ENCODE measurements at regions not wholly inside any gene's neighbourhood (a gene's known extent, or its start where the extent isn't known, plus 50 kb on each side); places are given as distances from the start of the nearest gene placed in this dataset.

DNA sequence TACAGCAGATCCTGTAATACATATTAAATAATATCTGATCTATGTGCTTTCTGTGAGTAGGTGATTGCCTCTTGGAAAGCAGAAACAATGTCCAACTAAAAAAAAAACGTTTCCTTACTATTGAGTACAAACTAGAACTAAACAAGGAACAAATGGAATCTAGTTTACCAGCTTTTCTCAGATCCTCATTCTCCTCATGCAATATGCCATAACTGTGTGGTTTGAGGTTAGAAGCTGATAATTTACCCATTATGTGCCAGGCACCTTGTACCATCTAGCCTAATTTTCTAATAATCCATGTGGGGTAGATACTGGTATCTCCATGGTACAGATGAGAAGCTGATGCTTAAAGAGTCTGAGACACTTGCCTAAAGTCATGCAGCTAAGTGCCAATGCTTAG is 154.7 kb downstream of the PTGER3 start:
- DNase-seq (ENCODE audit: low spot score) (no peak), FAIRE-seq (no peak), ATAC-seq (no peak)
- Histone ChIP-seq H3K4me2 (ENCODE audit: low read depth, low read length) (no peak overlapping the region), H3K9ac (ENCODE audit: insufficient read depth, low read depth, low read length) (no peak overlapping the region), H3K36me3 (replicated peaks in 1 of 2; ENCODE audit: control insufficient read depth in 1 of 2, insufficient read depth in 2 of 2, low read length in 2 of 2) (no peaks in the 10 kb centered on the region), H3K4me3 (replicated peaks in 1 of 3; ENCODE audit: insufficient read depth in 1 of 3, low read depth in 2 of 3, low read length in 3 of 3) (no peak overlapping the region), H4K20me1 (ENCODE audit: insufficient read depth, low read length) (no peaks in the 10 kb centered on the region), H3K9me3 (ENCODE audit: low read length) (no peaks in the 10 kb centered on the region), H2AFZ (ENCODE audit: low read length) (no peak overlapping the region), H3K27ac (ENCODE audit: extremely low read length, insufficient read depth, low read length) (no peak overlapping the region), H3K27me3 (ENCODE audit: control insufficient read depth in 1 of 2, insufficient read depth in 2 of 2, low read length in 2 of 2) (no peaks in the 10 kb centered on the region), H3K79me2 (ENCODE audit: insufficient read depth, low read length) (no peaks in the 10 kb centered on the region), H3K4me1 (ENCODE audit: insufficient read depth, low read length) (no peaks in the 10 kb centered on the region)
- TF ChIP-seq HMGA1 (CRISPR knock-in tag; conservative IDR thresholded peaks at IDR 0.05) (no peak), ZNF83 (CRISPR knock-in tag; IDR thresholded peaks at IDR 0.05; ENCODE audit: borderline replicate concordance) (no peak), MLLT10 (CRISPR knock-in tag; IDR thresholded peaks at IDR 0.05) (no peak)
- in situ Hi-C loops (cut with HindIII; ENCODE audit: extremely low pct_ligation_motif_present, low pct_unique_long_range_greater_than_20kb), result no loop called here
- ChIA-PET CTCF (ENCODE audit: low intra/inter-chr PET ratio, low total read pairs) (no interaction called here), POLR2A (no interaction called here)
- BruUV-seq (replicated peaks), result no TSS peak
- intact Hi-C loops (cut with micrococcal nuclease; ENCODE audit: unreplicated experiment), result no loop called here
- 3% methylated on average over 1 of the region's 1 CpG for WGBS (ENCODE audit: low lambda C conversion rate)

- no peak overlapping the region for H3K9ac ChIP-seq (ENCODE audit: insufficient read depth, low read depth, low read length)
- 0% methylated on average over 2 of the region's 3 CpGs for WGBS (ENCODE audit: low lambda C conversion rate)
- TF ChIP-seq TEAD3 (CRISPR knock-in tag; optimal IDR thresholded peaks at IDR 0.05; ENCODE audit: borderline replicate concordance) (no peak), ZNF282 (IDR thresholded peaks at IDR 0.05; ENCODE audit: partially characterized antibody) (no peak), ZNF326 (CRISPR knock-in tag; IDR thresholded peaks at IDR 0.05; ENCODE audit: borderline replicate concordance) (no peak), ZNF841 (CRISPR knock-in tag; IDR thresholded peaks at IDR 0.05; ENCODE audit: borderline replicate concordance) (no peak), HNF1B (CRISPR knock-in tag; IDR thresholded peaks at IDR 0.05) (no peak), ZFP82 (CRISPR knock-in tag; IDR thresholded peaks at IDR 0.05; ENCODE audit: borderline replicate concordance) (no peak)
- TF ChIP-seq, protein P1, sequence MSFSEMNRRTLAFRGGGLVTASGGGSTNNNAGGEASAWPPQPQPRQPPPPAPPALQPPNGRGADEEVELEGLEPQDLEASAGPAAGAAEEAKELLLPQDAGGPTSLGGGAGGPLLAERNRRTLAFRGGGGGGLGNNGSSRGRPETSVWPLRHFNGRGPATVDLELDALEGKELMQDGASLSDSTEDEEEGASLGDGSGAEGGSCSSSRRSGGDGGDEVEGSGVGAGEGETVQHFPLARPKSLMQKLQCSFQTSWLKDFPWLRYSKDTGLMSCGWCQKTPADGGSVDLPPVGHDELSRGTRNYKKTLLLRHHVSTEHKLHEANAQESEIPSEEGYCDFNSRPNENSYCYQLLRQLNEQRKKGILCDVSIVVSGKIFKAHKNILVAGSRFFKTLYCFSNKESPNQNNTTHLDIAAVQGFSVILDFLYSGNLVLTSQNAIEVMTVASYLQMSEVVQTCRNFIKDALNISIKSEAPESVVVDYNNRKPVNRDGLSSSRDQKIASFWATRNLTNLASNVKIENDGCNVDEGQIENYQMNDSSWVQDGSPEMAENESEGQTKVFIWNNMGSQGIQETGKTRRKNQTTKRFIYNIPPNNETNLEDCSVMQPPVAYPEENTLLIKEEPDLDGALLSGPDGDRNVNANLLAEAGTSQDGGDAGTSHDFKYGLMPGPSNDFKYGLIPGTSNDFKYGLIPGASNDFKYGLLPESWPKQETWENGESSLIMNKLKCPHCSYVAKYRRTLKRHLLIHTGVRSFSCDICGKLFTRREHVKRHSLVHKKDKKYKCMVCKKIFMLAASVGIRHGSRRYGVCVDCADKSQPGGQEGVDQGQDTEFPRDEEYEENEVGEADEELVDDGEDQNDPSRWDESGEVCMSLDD (CRISPR knock-in tag; IDR thresholded peaks at IDR 0.05; ENCODE audit: borderline replicate concordance), result no peak
- DNase-seq (ENCODE audit: low spot score) (no peak), FAIRE-seq (no peak), ATAC-seq (no peak)
- no peaks in the 10 kb centered on the region for H3K4me1 ChIP-seq (ENCODE audit: insufficient read depth, low read length)
- intact Hi-C loops (cut with micrococcal nuclease; ENCODE audit: unreplicated experiment), result no loop called here
- ChIA-PET POLR2A (no interaction called here), CTCF (ENCODE audit: low intra/inter-chr PET ratio, low total read pairs) (no interaction called here)
- no peaks in the 10 kb centered on the region for H3K79me2 ChIP-seq (ENCODE audit: insufficient read depth, low read length)
- no peaks in the 10 kb centered on the region for H3K27me3 ChIP-seq (ENCODE audit: control insufficient read depth in 1 of 2, insufficient read depth in 2 of 2, low read length in 2 of 2)
- H2AFZ ChIP-seq (ENCODE audit: low read length), result no peak overlapping the region
- H3K4me3 ChIP-seq (replicated peaks in 1 of 3; ENCODE audit: insufficient read depth in 1 of 3, low read depth in 2 of 3, low read length in 3 of 3), result no peak overlapping the region
- no peaks in the 10 kb centered on the region for H4K20me1 ChIP-seq (ENCODE audit: insufficient read depth, low read length)
- H3K4me2 ChIP-seq (ENCODE audit: low read depth, low read length), result no peak overlapping the region
- H3K9me3 ChIP-seq (ENCODE audit: low read length), result no peaks in the 10 kb centered on the region
- H3K36me3 ChIP-seq (replicated peaks in 1 of 2; ENCODE audit: control insufficient read depth in 1 of 2, insufficient read depth in 2 of 2, low read length in 2 of 2), result no peaks in the 10 kb centered on the region
- BruUV-seq (replicated peaks), result no TSS peak
- no peak overlapping the region for H3K27ac ChIP-seq (ENCODE audit: extremely low read length, insufficient read depth, low read length)
- in situ Hi-C loops (cut with HindIII; ENCODE audit: extremely low pct_ligation_motif_present, low pct_unique_long_range_greater_than_20kb), result no loop called here
Observed at GRCh38 chr1:70893381-70893780, 154.2 kb downstream of the PTGER3 start.
